GM23338 (cell line): ENCODE measurements at regions not wholly inside any gene's neighbourhood (a gene's known extent, or its start where the extent isn't known, plus 50 kb on each side); places are given as distances from the start of the nearest gene placed in this dataset.

Experiments
- ATAC-seq: fragments of 200-7000 bp; cut with Tn5 transposase; 3 replicates; pipeline ENCODE4 v1.9.1; 2020
- DNase-seq: peaks from one replicate; pipeline ENCODE4 v3.0.0-alpha.2; 2015; ENCODE audit warnings: low spot score
- H2AFZ ChIP-seq: fragments of 200-600 bp; sonication (generic); 2 replicates; pipeline ENCODE4 v1.8.0; 2016; ENCODE audit warnings: antibody characterized with exemption, mild to moderate bottlenecking, moderate library complexity
- H3F3A ChIP-seq: fragments of 200-600 bp; sonication (generic); replicated peaks from 2 replicates; pipeline ENCODE4 v1.8.0; 2017; ENCODE audit warnings: antibody characterized with exemption, mixed run types, low read depth
- H3K27ac ChIP-seq: fragments of 200-600 bp; sonication (generic); 2 replicates; pipeline ENCODE4 v1.6.1; 2016; ENCODE audit warnings: low read depth
- H3K27me3 ChIP-seq: fragments of 200-600 bp; sonication (generic); 2 replicates; pipeline ENCODE4 v1.8.0; 2016; ENCODE audit warnings: mild to moderate bottlenecking, mixed run types, moderate library complexity; ENCODE audit not compliant: insufficient read depth
- H3K36me3 ChIP-seq: fragments of 200-600 bp; sonication (generic); 2 replicates; pipeline ENCODE4 v1.8.0; 2016; ENCODE audit warnings: mild to moderate bottlenecking; ENCODE audit not compliant: insufficient read depth
- H3K4me1 ChIP-seq: fragments of 200-600 bp; sonication (generic); 2 replicates; pipeline ENCODE4 v1.8.0; 2016; ENCODE audit warnings: mild to moderate bottlenecking, moderate library complexity; ENCODE audit not compliant: insufficient read depth
- H3K4me2 ChIP-seq: fragments of 200-600 bp; sonication (generic); 2 replicates; pipeline ENCODE4 v1.7.1; 2017; ENCODE audit warnings: mixed run types
- H3K4me3 ChIP-seq: fragments of 200-600 bp; sonication (generic); 2 replicates; pipeline ENCODE4 v1.6.1; 2016; ENCODE audit warnings: mixed run types
- H3K79me2 ChIP-seq: fragments of 200-600 bp; sonication (generic); replicated peaks from 2 replicates; pipeline ENCODE4 v1.8.0; 2017; ENCODE audit warnings: mild to moderate bottlenecking; ENCODE audit not compliant: insufficient read depth
- H3K9me2 ChIP-seq: fragments of 200-600 bp; sonication (generic); 2 replicates; pipeline ENCODE4 v1.8.0; 2017; ENCODE audit not compliant: insufficient read depth
- H4K20me1 ChIP-seq: fragments of 200-600 bp; sonication (generic); replicated peaks from 2 replicates; pipeline ENCODE4 v1.8.0; 2017; ENCODE audit warnings: mild to moderate bottlenecking; ENCODE audit not compliant: insufficient read depth
- H3K27ac Mint-ChIP-seq: 2 replicates; pipeline ENCODE4 v1.8.0; 2020; ENCODE audit warnings: inconsistent platforms, mild to moderate bottlenecking, moderate library complexity, mixed read lengths
- H3K27me3 Mint-ChIP-seq: 3 replicates; pipeline ENCODE4 v1.8.0; 2022; ENCODE audit warnings: low read depth, mild to moderate bottlenecking, moderate library complexity, mixed read lengths, inconsistent platforms; ENCODE audit not compliant: insufficient read depth, poor library complexity
- H3K36me3 Mint-ChIP-seq: 3 replicates; pipeline ENCODE4 v1.8.0; 2021; ENCODE audit warnings: low read depth, mild to moderate bottlenecking, inconsistent platforms, moderate library complexity, mixed read lengths
- H3K4me1 Mint-ChIP-seq: 3 replicates; pipeline ENCODE4 v1.8.0; 2020; ENCODE audit warnings: mild to moderate bottlenecking, inconsistent platforms, mixed read lengths
- H3K4me3 Mint-ChIP-seq: 3 replicates; pipeline ENCODE4 v1.8.0; 2021; ENCODE audit warnings: moderate library complexity, mild to moderate bottlenecking, inconsistent platforms, mixed read lengths
- H3K9me3 Mint-ChIP-seq: 3 replicates; pipeline ENCODE4 v1.8.0; 2020; ENCODE audit warnings: moderate library complexity, mild to moderate bottlenecking, inconsistent platforms, mixed read lengths
- CREB1 ChIP-seq: fragments of 250-450 bp; sonication (Bioruptor Pico); IDR thresholded peaks from 2 replicates; pipeline ENCODE4 v1.5.0; 2020; ENCODE audit warnings: low read depth, mild to moderate bottlenecking, moderate library complexity
- CTCF ChIP-seq, 2 experiments: fragments of 200-600 bp in 1 of 2; sonication (generic) in 1 of 2; conservative IDR thresholded peaks; 2 replicates each; pipeline versions ENCODE4 v1.5.1 to v1.6.1; 2016 to 2017; ENCODE audit warnings: antibody characterized with exemption in 2 of 2, low read depth in 2 of 2, mild to moderate bottlenecking in 2 of 2, moderate library complexity in 1 of 2
- EZH2 ChIP-seq: fragments of 200-600 bp; sonication (generic); IDR thresholded peaks from one replicate; pipeline ENCODE4 v1.8.0; 2017; ENCODE audit warnings: antibody characterized with exemption, mild to moderate bottlenecking, low read depth; ENCODE audit not compliant: unreplicated experiment
- EZH2phosphoT487 ChIP-seq: fragments of 200-600 bp; sonication (generic); IDR thresholded peaks from one replicate; pipeline ENCODE4 v1.8.1; 2018; ENCODE audit warnings: antibody characterized with exemption; ENCODE audit not compliant: unreplicated experiment
- JUNB ChIP-seq: IDR thresholded peaks from one replicate; pipeline ENCODE4 v1.6.1; 2016; ENCODE audit warnings: antibody characterized with exemption; ENCODE audit not compliant: unreplicated experiment
- REST ChIP-seq: IDR thresholded peaks from one replicate; pipeline ENCODE4 v1.6.1; 2018; ENCODE audit warnings: antibody characterized with exemption; ENCODE audit not compliant: unreplicated experiment
- STAT1 ChIP-seq: IDR thresholded peaks from one replicate; pipeline ENCODE4 v1.6.1; 2016; ENCODE audit warnings: antibody characterized with exemption; ENCODE audit not compliant: unreplicated experiment
- ZNF114 ChIP-seq: fragments of 250-450 bp; sonication (Bioruptor Pico); IDR thresholded peaks from 2 replicates; pipeline ENCODE4 v1.5.0; 2020; ENCODE audit warnings: mild to moderate bottlenecking, moderate library complexity
- ZNF331 ChIP-seq: fragments of 250-450 bp; sonication (Bioruptor Pico); IDR thresholded peaks from 2 replicates; pipeline ENCODE4 v1.5.0; 2020; ENCODE audit warnings: low read depth, mild to moderate bottlenecking, moderate library complexity

GRCh38 chr16:82470016-82470415 lies 156.8 kb upstream of the CDH13 start:
- H3K27me3 Mint-ChIP-seq = peaks cover 1% of the 10 kb centered on the region
- Histone ChIP-seq H3K4me1 (no peaks in the 10 kb centered on the region), H3K4me2 (no peak overlapping the region), H2AFZ (no peak overlapping the region), H3K27ac (no peak overlapping the region), H3K9me2 (no peaks in the 10 kb centered on the region), H3K79me2 (no peaks in the 10 kb centered on the region), H3K27me3 (no peaks in the 10 kb centered on the region), H3K4me3 (no peak overlapping the region), H3K36me3 (no peaks in the 10 kb centered on the region), H4K20me1 (no peaks in the 10 kb centered on the region), H3F3A (no peaks in the 10 kb centered on the region)
- DNase-seq (no peak), ATAC-seq (no peak)
- no peak overlapping the region for H3K27ac Mint-ChIP-seq
- H3K36me3 Mint-ChIP-seq = no peaks in the 10 kb centered on the region
- H3K4me1 Mint-ChIP-seq = no peaks in the 10 kb centered on the region
- no peak for TF ChIP-seq STAT1
- no peak for TF ChIP-seq ZNF114
- TF ChIP-seq CTCF (conservative IDR thresholded peaks at IDR 0.05; ENCODE audit: low read depth in 2 of 2) = no peak
- TF ChIP-seq CREB1 = no peak
- H3K9me3 Mint-ChIP-seq = no peaks in the 10 kb centered on the region; the same call in 2 of the 3 replicates
- no peak overlapping the region for H3K4me3 Mint-ChIP-seq

GRCh38 chr16:82464187-82464586 lies 162.6 kb upstream of the CDH13 start:
- Histone ChIP-seq H3K9me2 (no peaks in the 10 kb centered on the region), H3F3A (no peaks in the 10 kb centered on the region), H3K4me2 (no peak overlapping the region), H3K27ac (no peak overlapping the region), H3K27me3 (no peaks in the 10 kb centered on the region), H3K79me2 (no peaks in the 10 kb centered on the region), H3K36me3 (no peaks in the 10 kb centered on the region), H4K20me1 (no peaks in the 10 kb centered on the region), H2AFZ (no peak overlapping the region), H3K4me3 (no peak overlapping the region), H3K4me1 (no peaks in the 10 kb centered on the region)
- Mint-ChIP-seq H3K27me3 (peaks cover under 1% of the 10 kb centered on the region), H3K4me3 (no peak overlapping the region), H3K4me1 (no peaks in the 10 kb centered on the region; the same call in 2 of the 3 replicates), H3K27ac (no peak overlapping the region), H3K36me3 (no peaks in the 10 kb centered on the region), H3K9me3 (no peaks in the 10 kb centered on the region; the same call in 2 of the 3 replicates)
- ATAC-seq (no peak), DNase-seq (no peak)
- TF ChIP-seq ZNF331 (CRISPR knock-in tag) = no peak
- no peak for TF ChIP-seq CREB1
- TF ChIP-seq REST = no peak
- TF ChIP-seq JUNB = no peak
- no peak for TF ChIP-seq CTCF (conservative IDR thresholded peaks at IDR 0.05; ENCODE audit: low read depth in 2 of 2)
- no peak for TF ChIP-seq STAT1
- TF ChIP-seq EZH2 = no peak
- no peak for TF ChIP-seq EZH2phosphoT487
